COLO668 (cell line): ENCODE measurements at regions not wholly inside any gene's neighbourhood (a gene's known extent, or its start where the extent isn't known, plus 50 kb on each side); places are given as distances from the start of the nearest gene placed in this dataset.

Experiments
- DNase-seq: peaks from one replicate; lab custom pipeline; 2025; ENCODE audit not compliant: unreplicated experiment; lab: John Stamatoyannopoulos, UW

DNA sequence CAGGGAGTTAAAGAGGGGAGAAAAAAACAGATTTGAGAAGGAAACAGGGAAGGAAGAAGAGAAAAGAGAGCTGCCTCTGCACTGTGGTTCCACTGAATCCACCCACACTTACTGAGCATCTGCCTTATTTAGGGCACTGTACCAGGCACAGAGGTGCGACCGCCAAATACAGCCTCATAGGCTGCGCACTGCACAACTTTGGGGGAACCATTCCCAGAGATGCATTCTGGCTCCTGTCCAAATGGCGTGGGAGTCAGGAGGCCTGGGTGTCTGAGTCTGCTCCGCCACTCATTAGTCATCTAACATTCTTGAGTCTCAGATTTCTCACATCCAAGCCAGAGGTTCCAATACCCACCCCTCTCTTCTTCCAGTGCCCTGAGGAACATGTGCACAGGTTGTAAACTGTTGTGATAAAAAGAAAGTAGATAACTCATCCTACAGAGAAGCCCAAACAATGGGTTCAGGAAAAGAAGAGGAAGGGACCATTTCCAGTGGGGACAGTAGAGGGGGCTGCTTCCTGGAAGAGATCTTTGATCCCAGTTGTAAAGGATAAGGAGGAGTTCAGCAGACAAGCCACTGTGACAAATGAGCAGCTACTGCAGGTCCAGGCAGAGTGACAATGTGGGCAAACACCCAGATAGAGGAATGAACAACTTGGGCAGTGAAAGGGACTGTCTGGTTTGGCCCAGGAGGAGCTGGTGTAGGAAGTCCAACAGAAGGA lies 254.6 kb downstream of the UACA start:
- peak; percentile 40 for DNase-seq

DNA sequence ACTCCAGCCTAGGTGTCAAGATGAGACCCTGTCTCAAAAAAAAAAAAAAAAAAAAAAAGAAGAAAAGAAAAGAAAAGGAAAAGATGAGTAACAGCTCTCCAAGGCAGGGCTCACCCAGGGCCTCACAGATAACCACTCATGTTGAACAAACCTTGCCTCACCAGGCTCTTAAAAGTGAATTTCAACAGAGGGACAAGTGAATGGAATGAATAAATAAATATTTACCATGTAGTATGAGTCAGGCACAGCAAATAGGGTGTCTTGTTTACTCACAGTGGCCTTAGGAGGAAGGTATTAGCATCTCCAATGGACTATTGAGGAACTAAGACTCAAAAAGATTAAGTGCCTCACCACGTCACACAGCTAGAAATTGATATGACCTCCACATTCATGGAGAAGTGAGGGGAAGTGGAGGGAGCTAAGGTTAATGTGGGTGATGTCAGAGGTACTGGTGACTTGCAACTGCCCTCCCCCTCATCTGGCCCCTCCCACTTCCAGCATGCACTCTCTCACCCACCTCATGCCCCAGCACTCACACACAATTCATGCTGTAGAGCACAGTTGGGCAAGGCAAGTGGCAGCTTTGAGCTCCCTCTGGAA lies 255.5 kb downstream of the UACA start:
- peak; percentile 83 for DNase-seq

GRCh38 chr15:70505936-70506912 lies 257.1 kb downstream of the UACA start:
- no peak for DNase-seq

DNA sequence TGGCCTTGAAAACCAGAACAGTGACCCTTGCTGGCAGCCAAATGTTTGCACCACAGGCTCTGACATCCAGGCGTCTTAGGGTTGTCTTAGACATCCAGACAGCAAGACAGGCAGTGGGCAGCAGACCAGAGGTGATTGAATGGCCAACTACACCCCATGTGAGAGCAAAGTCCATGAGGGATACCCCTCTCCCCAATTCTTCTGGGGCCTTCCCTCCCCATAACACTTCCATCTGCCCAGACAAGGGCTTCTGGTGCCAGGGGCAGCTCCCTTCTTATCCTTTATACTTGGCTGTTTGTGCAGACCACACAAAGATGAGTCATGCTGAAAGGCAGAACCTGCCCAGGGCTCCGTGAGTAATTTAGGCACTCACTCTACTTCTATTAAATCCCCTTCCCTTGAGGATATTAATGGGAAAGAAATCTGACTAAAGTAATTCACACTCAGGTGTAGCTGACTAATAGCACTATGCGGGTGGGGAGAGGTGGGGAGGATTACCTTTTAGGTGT lies 257.9 kb downstream of the UACA start:
- DNase-seq: peak; percentile 29

- DNase-seq: no peak
Observed at GRCh38 chr15:70504988-70505387, 258.4 kb downstream of the UACA start.

DNA sequence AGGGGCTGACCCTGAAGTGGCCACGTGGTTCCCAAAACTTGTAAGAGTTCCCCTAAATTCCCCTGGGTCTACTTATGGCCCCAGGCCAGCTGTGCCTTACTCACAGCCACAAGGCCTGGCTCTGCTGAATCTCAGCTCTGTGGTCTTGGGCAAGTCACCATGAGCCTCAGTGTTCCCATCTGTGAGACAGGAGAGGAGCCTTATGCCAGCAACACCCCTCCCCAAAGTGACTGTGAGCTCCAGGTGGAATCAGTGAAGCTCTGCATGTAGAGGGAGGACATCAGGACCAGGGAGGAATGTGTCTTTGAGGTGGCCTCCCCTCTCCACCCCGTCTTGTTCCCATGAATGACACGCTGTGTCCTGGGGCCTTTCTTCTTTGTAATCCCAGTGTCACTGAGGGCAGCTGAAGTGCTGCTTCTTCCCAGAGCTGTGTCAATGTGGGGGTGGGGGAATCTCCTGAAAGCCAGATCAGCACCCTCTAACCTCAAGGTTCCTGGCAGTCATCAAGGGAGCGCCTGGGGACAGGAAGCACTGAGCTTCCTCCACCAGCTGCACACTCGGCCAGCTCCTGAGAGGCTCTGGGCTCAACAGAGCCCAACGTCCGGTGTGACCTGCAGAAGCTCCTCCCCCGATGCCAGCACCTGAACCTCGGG lies 258.9 kb downstream of the UACA start:
- peak; percentile 36 for DNase-seq

- no peak for DNase-seq
Observed at GRCh38 chr15:70503798-70504298, 259.5 kb downstream of the UACA start.

DNA sequence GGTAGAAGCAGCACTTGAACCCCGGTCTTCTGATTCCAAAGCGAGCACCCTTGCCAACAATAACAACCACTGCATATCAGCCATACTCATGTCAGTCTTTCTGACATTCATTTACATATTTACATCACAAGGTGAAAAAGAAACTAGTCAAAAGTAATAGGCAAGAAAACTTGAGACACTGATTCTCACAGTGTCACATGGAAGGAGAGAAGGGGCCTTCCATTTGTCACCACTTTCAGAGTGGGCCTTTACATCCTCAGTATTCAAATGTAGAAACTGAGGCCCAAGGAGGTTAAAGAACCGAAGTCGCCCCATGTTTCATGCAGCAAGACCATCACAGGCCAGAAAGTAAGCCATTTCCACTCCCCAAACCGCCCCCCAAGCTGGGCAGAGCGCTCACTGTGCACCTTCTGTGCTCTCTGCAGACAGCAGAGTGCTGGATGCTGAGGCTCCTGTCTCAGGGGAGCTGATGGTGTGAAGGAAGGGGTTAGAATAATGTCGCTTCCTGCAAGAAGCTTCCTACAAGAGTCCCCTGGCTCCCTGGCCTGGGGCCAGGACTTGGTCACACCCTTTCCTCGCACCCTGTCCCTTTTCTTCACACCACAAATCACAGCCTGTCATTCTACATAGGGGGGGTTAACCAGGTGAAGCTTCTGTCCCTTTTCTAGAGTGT lies 260.1 kb downstream of the UACA start:
- DNase-seq: no peak

DNA sequence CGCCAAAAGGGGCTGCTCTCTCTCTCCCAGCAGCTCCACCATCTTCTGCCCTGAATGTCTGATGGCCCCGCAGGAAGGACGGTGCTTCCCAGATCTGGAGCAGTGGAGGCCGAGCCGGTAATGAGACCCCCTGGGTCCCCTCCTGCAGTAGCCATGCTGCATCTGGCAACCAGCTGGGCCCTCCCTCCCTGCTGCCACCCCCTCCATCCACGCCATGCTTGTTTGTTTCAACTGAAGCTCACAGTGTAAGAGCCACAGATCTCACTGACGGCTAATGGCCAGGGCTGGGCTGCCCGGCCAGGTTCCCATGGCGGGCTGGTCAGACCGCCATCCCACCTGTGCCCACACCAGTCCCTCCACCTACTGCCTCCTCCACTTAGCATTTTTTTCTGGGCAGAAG lies 260.8 kb downstream of the UACA start:
- no peak for DNase-seq

- no peak for DNase-seq
Observed at GRCh38 chr15:70501849-70502248, 261.5 kb downstream of the UACA start.

DNA sequence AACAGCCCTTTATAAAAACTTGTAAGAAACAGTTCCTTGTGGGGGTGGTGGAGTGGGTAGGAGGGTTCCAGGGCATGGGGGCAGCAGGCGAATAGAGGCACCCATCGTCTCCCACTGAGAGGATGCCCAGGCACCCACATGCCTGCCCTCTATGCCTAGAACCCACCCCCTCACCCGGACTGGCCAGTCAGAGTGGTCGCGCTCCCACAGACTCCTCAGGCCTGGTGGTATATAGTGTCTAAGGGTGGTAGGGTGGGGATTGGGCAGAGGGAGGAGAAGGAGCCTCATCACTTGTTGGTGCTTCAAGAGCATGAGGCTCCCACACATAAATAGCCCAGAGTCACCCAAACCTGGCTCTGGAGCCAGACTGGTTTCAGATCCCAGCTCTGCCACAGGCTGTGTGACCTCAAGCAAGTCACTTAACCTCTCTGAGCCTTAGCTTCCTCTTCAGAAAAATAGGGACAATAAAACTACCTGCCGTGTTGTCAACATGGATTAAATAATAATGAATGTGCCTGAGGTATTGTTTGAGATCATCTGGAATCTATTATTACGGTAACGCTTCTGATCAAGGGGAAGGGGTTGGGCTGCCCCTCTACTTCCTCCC lies 262.1 kb downstream of the UACA start:
- DNase-seq: no peak

DNA sequence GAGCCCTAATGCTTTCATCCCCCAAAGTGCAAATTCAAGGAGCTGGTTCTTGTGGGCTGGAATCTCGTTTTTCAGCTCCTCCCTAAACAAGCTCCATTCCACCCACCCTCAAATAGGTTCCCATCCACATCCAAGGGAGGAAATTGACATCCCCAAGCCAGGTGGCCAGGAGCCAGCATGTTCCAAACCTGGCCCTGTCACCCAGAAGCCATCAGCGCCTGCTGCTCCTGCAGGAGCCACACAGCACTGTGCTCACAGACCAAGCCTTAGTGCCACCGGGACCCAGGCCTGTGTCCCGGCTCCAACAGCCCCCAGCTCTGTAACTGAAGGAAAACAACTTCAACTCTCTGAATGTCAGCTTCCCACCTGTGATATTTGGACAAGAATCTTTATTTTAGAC lies 263.6 kb downstream of the UACA start:
- DNase-seq: no peak

- DNase-seq: no peak
Observed at GRCh38 chr15:70498096-70498626, 265.2 kb downstream of the UACA start.

GRCh38 chr15:70497661-70498060 lies 265.7 kb downstream of the UACA start:
- no peak for DNase-seq

DNA sequence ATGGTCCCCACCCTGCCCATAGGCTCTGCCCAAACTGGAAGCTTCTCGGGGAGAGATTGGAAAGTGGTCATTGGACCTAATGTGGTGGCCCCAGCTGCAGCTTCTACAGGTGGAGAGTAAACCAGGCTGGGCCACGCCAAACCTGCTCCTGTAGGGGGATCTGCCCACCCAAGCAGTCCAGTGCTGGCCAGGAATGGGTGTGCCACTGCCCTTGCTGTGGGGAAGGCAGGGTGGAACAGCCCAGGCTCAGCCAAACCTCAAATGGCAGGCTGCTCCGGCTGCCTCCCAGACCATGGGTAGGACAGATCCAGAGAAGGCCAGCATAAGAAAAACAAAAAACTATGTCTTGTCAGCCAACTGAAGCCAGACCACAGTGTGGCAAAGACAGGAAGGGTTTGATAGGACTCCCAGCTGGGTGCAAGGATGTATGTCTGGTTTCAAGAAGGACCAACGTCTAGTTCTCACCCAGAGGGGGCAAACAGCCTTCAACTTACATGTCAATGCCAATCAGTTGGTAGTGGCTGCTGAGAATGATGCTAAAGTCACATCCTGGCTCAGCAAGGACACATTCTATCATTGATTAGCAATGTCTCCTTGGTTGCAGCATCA lies 267.3 kb downstream of the UACA start:
- DNase-seq: no peak

DNA sequence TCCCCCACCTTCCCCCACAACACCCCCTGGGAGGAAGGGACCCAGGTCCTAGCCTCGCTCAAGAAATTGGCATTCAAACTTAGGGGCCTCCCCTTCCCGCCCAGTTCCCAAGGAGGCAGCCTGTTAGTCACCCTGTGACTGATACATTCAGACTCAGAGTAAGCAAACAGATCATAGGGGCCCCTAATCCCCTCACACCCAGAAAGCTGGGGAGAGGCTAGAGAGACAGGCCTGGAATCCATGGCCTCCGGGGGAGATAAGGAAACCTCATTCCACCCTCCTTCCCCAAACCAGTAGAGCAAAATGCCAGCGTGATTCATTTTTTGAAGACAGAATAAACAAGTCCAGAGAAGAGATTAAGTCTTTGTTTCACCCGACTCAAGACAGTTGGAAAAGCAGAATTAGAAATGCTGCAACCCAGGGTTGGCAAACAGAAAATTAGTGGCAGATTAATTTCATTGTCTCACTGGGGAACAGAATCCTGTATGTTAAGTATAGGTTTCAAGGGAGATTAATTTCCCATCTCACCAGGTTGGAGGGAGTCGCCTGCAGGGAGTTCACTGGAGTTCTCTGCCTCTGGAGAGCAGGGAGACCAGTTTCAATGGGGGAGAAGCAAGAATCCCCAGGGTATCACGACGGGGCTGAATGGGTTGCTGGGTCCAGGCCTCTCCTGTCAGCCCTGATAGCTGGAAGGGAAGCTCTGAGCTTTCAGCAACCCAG lies 268.3 kb downstream of the UACA start:
- DNase-seq: no peak

- no peak for DNase-seq
Observed at GRCh38 chr15:70494517-70494851, 268.9 kb downstream of the UACA start.

GRCh38 chr15:70493787-70494516 lies 269.4 kb downstream of the UACA start:
- no peak for DNase-seq
